WTC11 (cell line): ENCODE measurements at regions not wholly inside any gene's neighbourhood (a gene's known extent, or its start where the extent isn't known, plus 50 kb on each side); places are given as distances from the start of the nearest gene placed in this dataset.

Source experiments
- ATAC-seq: fragments of 200-7000 bp; cut with Tn5 transposase; 2 replicates; pipeline ENCODE4 v1.10.0; 2021; ENCODE audit warnings: mild to moderate bottlenecking, moderate library complexity
- CTCF ChIA-PET: fragments of 300-600 bp; sonication (Branson Sonifier 250); formaldehyde crosslinking; loops from one replicate; lab custom pipeline; 2021; ENCODE audit warnings: antibody characterized with exemption; lab: Charles Lee
- POLR2A ChIA-PET: fragments of 350-600 bp; sonication (Branson Sonifier 250); formaldehyde crosslinking; loops from one replicate; lab custom pipeline; 2021; ENCODE audit warnings: antibody characterized with exemption; lab: Charles Lee
- DNase-seq: peaks from one replicate; pipeline ENCODE4 v3.0.0; 2021; ENCODE audit warnings: low spot score
- H3K27ac Mint-ChIP-seq: 2 replicates; pipeline ENCODE4 v1.8.0; 2021; ENCODE audit warnings: mixed read lengths
- H3K27me3 Mint-ChIP-seq: 2 replicates; pipeline ENCODE4 v1.8.0; 2021; ENCODE audit warnings: low read depth, mild to moderate bottlenecking, moderate library complexity, mixed read lengths
- H3K36me3 Mint-ChIP-seq: 2 replicates; pipeline ENCODE4 v1.8.0; 2021; ENCODE audit warnings: mixed read lengths
- H3K4me1 Mint-ChIP-seq: 2 replicates; pipeline ENCODE4 v1.8.0; 2022; ENCODE audit warnings: mixed read lengths
- H3K4me3 Mint-ChIP-seq: 2 replicates; pipeline ENCODE4 v1.8.0; 2021; ENCODE audit warnings: mild to moderate bottlenecking, moderate library complexity, mixed read lengths
- H3K9me3 Mint-ChIP-seq: 2 replicates; pipeline ENCODE4 v1.8.0; 2021; ENCODE audit warnings: mixed read lengths
- ATF1 ChIP-seq: sonication (generic); formaldehyde crosslinking; IDR thresholded peaks from 2 replicates; pipeline ENCODE4 v1.8.1; 2023; ENCODE audit warnings: mild to moderate bottlenecking, moderate library complexity, missing genetic modification reagents
- CBFB ChIP-seq: sonication (generic); formaldehyde crosslinking; IDR thresholded peaks from 2 replicates; pipeline ENCODE4 v1.8.1; 2022; ENCODE audit warnings: mild to moderate bottlenecking, low read depth, missing genetic modification reagents
- CREB1 ChIP-seq: sonication (generic); formaldehyde crosslinking; IDR thresholded peaks from 2 replicates; pipeline ENCODE4 v1.8.0; 2023; ENCODE audit warnings: mild to moderate bottlenecking, missing genetic modification reagents
- FOXK1 ChIP-seq: sonication (generic); formaldehyde crosslinking; IDR thresholded peaks from 2 replicates; pipeline ENCODE4 v1.8.0; 2022; ENCODE audit warnings: mild to moderate bottlenecking, moderate library complexity, missing genetic modification reagents
- GTF2I ChIP-seq: fragments of 250-450 bp; sonication (Bioruptor Pico); conservative IDR thresholded peaks from 2 replicates; pipeline ENCODE4 v1.4.0; 2021; ENCODE audit warnings: mild to moderate bottlenecking
- KAT7 ChIP-seq: sonication (generic); formaldehyde crosslinking; IDR thresholded peaks from 2 replicates; pipeline ENCODE4 v1.8.1; 2023; ENCODE audit warnings: missing genetic modification reagents, mild to moderate bottlenecking, borderline replicate concordance
- NFATC4 ChIP-seq: fragments of 250-450 bp; sonication (Bioruptor Pico); IDR thresholded peaks from 2 replicates; pipeline ENCODE4 v1.9.0; 2021; ENCODE audit warnings: mild to moderate bottlenecking
- RORB ChIP-seq: fragments of 250-450 bp; sonication (Bioruptor Pico); IDR thresholded peaks from 2 replicates; pipeline ENCODE4 v1.9.0; 2021; ENCODE audit warnings: mild to moderate bottlenecking
- TF ChIP-seq, protein P1 (sequence below): sonication (generic); formaldehyde crosslinking; IDR thresholded peaks from 2 replicates; pipeline ENCODE4 v1.8.1; 2022; ENCODE audit warnings: low read depth, mild to moderate bottlenecking, moderate library complexity, missing genetic modification reagents, borderline replicate concordance
- TF ChIP-seq, protein P2 (sequence below): sonication (generic); formaldehyde crosslinking; conservative IDR thresholded peaks from 2 replicates; pipeline ENCODE4 v1.8.1; 2022; ENCODE audit warnings: mild to moderate bottlenecking, missing genetic modification reagents
- TF ChIP-seq, protein P3 (sequence below): sonication (generic); formaldehyde crosslinking; IDR thresholded peaks from 2 replicates; pipeline ENCODE4 v1.8.1; 2023; ENCODE audit warnings: mild to moderate bottlenecking, missing genetic modification reagents, borderline replicate concordance
- TF ChIP-seq, protein P4 (sequence below): sonication (generic); formaldehyde crosslinking; IDR thresholded peaks from 2 replicates; pipeline ENCODE4 v1.8.0; 2022; ENCODE audit warnings: mild to moderate bottlenecking, missing genetic modification reagents
- TF ChIP-seq, protein P5 (sequence below): sonication (generic); formaldehyde crosslinking; IDR thresholded peaks from 2 replicates; pipeline ENCODE4 v1.8.0; 2023; ENCODE audit warnings: missing genetic modification reagents
- TF ChIP-seq, protein P6 (sequence below): fragments of 250-450 bp; sonication (Bioruptor Pico); IDR thresholded peaks from 2 replicates; pipeline ENCODE4 v1.9.0; 2021; ENCODE audit warnings: mild to moderate bottlenecking
- TF ChIP-seq, protein P7 (sequence below): sonication (generic); formaldehyde crosslinking; IDR thresholded peaks from 2 replicates; pipeline ENCODE4 v1.8.0; 2023; ENCODE audit warnings: missing genetic modification reagents, mild to moderate bottlenecking, borderline replicate concordance

DNA sequence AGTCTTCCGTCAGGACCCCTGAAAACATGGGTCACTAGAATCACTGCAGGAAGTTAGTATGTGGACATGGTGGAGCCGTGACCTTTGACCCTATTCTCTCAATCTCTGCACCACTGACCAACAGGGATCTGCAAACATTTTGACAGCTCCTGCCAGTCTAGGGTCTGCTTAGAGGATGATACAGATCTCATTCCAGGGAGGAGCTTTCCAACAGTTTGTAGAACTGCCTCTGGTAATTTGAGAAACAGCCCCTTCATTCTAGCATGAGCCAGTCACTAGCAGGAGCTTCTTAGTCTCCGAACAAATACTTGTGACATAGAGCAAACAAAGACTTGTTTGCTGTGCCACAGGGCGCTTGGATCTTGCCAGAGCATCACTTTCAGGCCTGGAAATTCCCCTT is 270.3 kb upstream of the CFAP20DC start:
- TF ChIP-seq, protein P1, sequence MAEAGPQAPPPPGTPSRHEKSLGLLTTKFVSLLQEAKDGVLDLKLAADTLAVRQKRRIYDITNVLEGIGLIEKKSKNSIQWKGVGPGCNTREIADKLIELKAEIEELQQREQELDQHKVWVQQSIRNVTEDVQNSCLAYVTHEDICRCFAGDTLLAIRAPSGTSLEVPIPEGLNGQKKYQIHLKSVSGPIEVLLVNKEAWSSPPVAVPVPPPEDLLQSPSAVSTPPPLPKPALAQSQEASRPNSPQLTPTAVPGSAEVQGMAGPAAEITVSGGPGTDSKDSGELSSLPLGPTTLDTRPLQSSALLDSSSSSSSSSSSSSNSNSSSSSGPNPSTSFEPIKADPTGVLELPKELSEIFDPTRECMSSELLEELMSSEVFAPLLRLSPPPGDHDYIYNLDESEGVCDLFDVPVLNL (CRISPR knock-in tag) = no peak
- TF ChIP-seq, protein P2, sequence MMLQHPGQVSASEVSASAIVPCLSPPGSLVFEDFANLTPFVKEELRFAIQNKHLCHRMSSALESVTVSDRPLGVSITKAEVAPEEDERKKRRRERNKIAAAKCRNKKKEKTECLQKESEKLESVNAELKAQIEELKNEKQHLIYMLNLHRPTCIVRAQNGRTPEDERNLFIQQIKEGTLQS = no peak
- TF ChIP-seq NFATC4 (no peak), ATF1 (CRISPR knock-in tag) (no peak), RORB (no peak), FOXK1 (no peak), CREB1 (no peak), CBFB (CRISPR knock-in tag) (no peak), KAT7 (CRISPR knock-in tag) (no peak), GTF2I (no peak)
- TF ChIP-seq, protein P3, sequence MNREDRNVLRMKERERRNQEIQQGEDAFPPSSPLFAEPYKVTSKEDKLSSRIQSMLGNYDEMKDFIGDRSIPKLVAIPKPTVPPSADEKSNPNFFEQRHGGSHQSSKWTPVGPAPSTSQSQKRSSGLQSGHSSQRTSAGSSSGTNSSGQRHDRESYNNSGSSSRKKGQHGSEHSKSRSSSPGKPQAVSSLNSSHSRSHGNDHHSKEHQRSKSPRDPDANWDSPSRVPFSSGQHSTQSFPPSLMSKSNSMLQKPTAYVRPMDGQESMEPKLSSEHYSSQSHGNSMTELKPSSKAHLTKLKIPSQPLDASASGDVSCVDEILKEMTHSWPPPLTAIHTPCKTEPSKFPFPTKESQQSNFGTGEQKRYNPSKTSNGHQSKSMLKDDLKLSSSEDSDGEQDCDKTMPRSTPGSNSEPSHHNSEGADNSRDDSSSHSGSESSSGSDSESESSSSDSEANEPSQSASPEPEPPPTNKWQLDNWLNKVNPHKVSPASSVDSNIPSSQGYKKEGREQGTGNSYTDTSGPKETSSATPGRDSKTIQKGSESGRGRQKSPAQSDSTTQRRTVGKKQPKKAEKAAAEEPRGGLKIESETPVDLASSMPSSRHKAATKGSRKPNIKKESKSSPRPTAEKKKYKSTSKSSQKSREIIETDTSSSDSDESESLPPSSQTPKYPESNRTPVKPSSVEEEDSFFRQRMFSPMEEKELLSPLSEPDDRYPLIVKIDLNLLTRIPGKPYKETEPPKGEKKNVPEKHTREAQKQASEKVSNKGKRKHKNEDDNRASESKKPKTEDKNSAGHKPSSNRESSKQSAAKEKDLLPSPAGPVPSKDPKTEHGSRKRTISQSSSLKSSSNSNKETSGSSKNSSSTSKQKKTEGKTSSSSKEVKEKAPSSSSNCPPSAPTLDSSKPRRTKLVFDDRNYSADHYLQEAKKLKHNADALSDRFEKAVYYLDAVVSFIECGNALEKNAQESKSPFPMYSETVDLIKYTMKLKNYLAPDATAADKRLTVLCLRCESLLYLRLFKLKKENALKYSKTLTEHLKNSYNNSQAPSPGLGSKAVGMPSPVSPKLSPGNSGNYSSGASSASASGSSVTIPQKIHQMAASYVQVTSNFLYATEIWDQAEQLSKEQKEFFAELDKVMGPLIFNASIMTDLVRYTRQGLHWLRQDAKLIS (CRISPR knock-in tag) = no peak
- TF ChIP-seq, protein P4, sequence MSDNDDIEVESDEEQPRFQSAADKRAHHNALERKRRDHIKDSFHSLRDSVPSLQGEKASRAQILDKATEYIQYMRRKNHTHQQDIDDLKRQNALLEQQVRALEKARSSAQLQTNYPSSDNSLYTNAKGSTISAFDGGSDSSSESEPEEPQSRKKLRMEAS (CRISPR knock-in tag) = no peak
- TF ChIP-seq, protein P5, sequence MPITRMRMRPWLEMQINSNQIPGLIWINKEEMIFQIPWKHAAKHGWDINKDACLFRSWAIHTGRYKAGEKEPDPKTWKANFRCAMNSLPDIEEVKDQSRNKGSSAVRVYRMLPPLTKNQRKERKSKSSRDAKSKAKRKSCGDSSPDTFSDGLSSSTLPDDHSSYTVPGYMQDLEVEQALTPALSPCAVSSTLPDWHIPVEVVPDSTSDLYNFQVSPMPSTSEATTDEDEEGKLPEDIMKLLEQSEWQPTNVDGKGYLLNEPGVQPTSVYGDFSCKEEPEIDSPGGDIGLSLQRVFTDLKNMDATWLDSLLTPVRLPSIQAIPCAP (CRISPR knock-in tag) = no peak
- TF ChIP-seq, protein P6, sequence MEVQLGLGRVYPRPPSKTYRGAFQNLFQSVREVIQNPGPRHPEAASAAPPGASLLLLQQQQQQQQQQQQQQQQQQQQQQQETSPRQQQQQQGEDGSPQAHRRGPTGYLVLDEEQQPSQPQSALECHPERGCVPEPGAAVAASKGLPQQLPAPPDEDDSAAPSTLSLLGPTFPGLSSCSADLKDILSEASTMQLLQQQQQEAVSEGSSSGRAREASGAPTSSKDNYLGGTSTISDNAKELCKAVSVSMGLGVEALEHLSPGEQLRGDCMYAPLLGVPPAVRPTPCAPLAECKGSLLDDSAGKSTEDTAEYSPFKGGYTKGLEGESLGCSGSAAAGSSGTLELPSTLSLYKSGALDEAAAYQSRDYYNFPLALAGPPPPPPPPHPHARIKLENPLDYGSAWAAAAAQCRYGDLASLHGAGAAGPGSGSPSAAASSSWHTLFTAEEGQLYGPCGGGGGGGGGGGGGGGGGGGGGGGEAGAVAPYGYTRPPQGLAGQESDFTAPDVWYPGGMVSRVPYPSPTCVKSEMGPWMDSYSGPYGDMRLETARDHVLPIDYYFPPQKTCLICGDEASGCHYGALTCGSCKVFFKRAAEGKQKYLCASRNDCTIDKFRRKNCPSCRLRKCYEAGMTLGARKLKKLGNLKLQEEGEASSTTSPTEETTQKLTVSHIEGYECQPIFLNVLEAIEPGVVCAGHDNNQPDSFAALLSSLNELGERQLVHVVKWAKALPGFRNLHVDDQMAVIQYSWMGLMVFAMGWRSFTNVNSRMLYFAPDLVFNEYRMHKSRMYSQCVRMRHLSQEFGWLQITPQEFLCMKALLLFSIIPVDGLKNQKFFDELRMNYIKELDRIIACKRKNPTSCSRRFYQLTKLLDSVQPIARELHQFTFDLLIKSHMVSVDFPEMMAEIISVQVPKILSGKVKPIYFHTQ (CRISPR knock-in tag) = no peak
- TF ChIP-seq, protein P7, sequence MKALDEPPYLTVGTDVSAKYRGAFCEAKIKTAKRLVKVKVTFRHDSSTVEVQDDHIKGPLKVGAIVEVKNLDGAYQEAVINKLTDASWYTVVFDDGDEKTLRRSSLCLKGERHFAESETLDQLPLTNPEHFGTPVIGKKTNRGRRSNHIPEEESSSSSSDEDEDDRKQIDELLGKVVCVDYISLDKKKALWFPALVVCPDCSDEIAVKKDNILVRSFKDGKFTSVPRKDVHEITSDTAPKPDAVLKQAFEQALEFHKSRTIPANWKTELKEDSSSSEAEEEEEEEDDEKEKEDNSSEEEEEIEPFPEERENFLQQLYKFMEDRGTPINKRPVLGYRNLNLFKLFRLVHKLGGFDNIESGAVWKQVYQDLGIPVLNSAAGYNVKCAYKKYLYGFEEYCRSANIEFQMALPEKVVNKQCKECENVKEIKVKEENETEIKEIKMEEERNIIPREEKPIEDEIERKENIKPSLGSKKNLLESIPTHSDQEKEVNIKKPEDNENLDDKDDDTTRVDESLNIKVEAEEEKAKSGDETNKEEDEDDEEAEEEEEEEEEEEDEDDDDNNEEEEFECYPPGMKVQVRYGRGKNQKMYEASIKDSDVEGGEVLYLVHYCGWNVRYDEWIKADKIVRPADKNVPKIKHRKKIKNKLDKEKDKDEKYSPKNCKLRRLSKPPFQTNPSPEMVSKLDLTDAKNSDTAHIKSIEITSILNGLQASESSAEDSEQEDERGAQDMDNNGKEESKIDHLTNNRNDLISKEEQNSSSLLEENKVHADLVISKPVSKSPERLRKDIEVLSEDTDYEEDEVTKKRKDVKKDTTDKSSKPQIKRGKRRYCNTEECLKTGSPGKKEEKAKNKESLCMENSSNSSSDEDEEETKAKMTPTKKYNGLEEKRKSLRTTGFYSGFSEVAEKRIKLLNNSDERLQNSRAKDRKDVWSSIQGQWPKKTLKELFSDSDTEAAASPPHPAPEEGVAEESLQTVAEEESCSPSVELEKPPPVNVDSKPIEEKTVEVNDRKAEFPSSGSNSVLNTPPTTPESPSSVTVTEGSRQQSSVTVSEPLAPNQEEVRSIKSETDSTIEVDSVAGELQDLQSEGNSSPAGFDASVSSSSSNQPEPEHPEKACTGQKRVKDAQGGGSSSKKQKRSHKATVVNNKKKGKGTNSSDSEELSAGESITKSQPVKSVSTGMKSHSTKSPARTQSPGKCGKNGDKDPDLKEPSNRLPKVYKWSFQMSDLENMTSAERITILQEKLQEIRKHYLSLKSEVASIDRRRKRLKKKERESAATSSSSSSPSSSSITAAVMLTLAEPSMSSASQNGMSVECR (CRISPR knock-in tag) = no peak

More for the DNA sequence above, 270.3 kb upstream of the CFAP20DC start:
- Mint-ChIP-seq H3K27me3 (no peaks in the 10 kb centered on the region), H3K9me3 (no peaks in the 10 kb centered on the region), H3K27ac (no peak overlapping the region), H3K36me3 (no peaks in the 10 kb centered on the region), H3K4me1 (0 out of 2 replicates have a peak, but pooled peaks cover 5% of the 10 kb centered on the region), H3K4me3 (no peak overlapping the region)
- no peak for DNase-seq
- ChIA-PET CTCF (no interaction called here), POLR2A (no interaction called here)
- ATAC-seq = no peak
